SK-N-SH (cell line): ENCODE measurements at regions not wholly inside any gene's neighbourhood (a gene's known extent, or its start where the extent isn't known, plus 50 kb on each side); places are given as distances from the start of the nearest gene placed in this dataset.

Experiments
- CTCF ChIA-PET: fragments of 300-600, 350-600 bp; formaldehyde crosslinking; extraction: SDS; loops from one replicate; lab custom pipeline; 2021; lab: Yijun Ruan, JAX
- POLR2A ChIA-PET: fragments of 350-600 bp; sonication (Branson Sonifier 250); formaldehyde crosslinking; extraction: SDS; loops from one replicate; lab custom pipeline; 2020; ENCODE audit warnings: antibody characterized with exemption, inconsistent platforms; lab: Yijun Ruan, JAX
- DNase-seq: peaks from one replicate; pipeline ENCODE4 v3.0.0; 2012
- H2AFZ ChIP-seq: fragments of 200-600 bp; sonication (generic); 2 replicates; pipeline ENCODE4 v1.8.1; 2016; ENCODE audit warnings: antibody characterized with exemption, mild to moderate bottlenecking, low read depth
- H3F3A ChIP-seq: fragments of 200-600 bp; sonication (generic); replicated peaks from 2 replicates; pipeline ENCODE3; 2016; ENCODE audit warnings: antibody characterized with exemption, mild to moderate bottlenecking; ENCODE audit not compliant: insufficient read depth
- H3K27ac ChIP-seq, 2 experiments: fragments of 200-500 bp in 1 of 2; fragments of 200-600 bp in 1 of 2; sonication (Bioruptor generic) in 1 of 2; sonication (generic), shearing (Covaris generic) in 1 of 2; 2 replicates each; pipeline versions ENCODE4 v1.5.1 to v1.6.1; 2014 to 2016; ENCODE audit warnings: low read depth in 2 of 2, inconsistent platforms in 1 of 2, low read length in 1 of 2, mild to moderate bottlenecking in 1 of 2, mixed read lengths in 1 of 2
- H3K27me3 ChIP-seq: fragments of 200-600 bp; sonication (generic), shearing (Covaris generic); 2 replicates; pipeline ENCODE4 v1.6.1; 2016; ENCODE audit warnings: mixed run types; ENCODE audit not compliant: insufficient read depth
- H3K36me3 ChIP-seq, 2 experiments: fragments of 200-500 bp in 1 of 2; fragments of 200-600 bp in 1 of 2; sonication (Bioruptor generic) in 1 of 2; sonication (generic) in 1 of 2; replicated peaks in 1 of 2; 2 replicates each; pipeline versions ENCODE3 to v1.5.1; 2014 to 2016; ENCODE audit warnings: low read length in 1 of 2, mild to moderate bottlenecking in 1 of 2; ENCODE audit not compliant: insufficient read depth in 2 of 2, control insufficient read depth in 1 of 2
- H3K4me1 ChIP-seq, 2 experiments: fragments of 200-500 bp in 1 of 2; fragments of 200-600 bp in 1 of 2; sonication (Bioruptor generic) in 1 of 2; sonication (generic), shearing (Covaris generic) in 1 of 2; 2 replicates each; pipeline versions ENCODE4 v1.5.1 to v1.6.1; 2014 to 2016; ENCODE audit warnings: low read depth in 1 of 2, low read length in 1 of 2, mixed run types in 1 of 2; ENCODE audit not compliant: insufficient read depth in 2 of 2, control insufficient read depth in 1 of 2
- H3K4me2 ChIP-seq: fragments of 200-600 bp; sonication (generic), shearing (Covaris generic); 2 replicates; pipeline ENCODE4 v1.6.1; 2017; ENCODE audit warnings: mixed run types
- H3K4me3 ChIP-seq, 2 experiments: fragments of 200-500 bp in 1 of 2; fragments of 200-600 bp in 1 of 2; sonication (Bioruptor generic) in 1 of 2; sonication (generic), shearing (Covaris generic) in 1 of 2; 2 replicates each; pipeline versions ENCODE4 v1.5.1 to v1.8.1; 2014 to 2016; ENCODE audit warnings: low read depth in 2 of 2, inconsistent platforms in 1 of 2, low read length in 1 of 2, mild to moderate bottlenecking in 1 of 2, mixed read lengths in 1 of 2, moderate library complexity in 1 of 2
- H3K79me2 ChIP-seq: fragments of 200-600 bp; sonication (generic); 2 replicates; pipeline ENCODE4 v1.8.1; 2017; ENCODE audit warnings: mild to moderate bottlenecking; ENCODE audit not compliant: insufficient read depth
- H3K9ac ChIP-seq: fragments of 200-600 bp; sonication (generic); 2 replicates; pipeline ENCODE4 v1.6.1; 2017; ENCODE audit warnings: mixed run types
- H3K9me2 ChIP-seq: fragments of 200-600 bp; sonication (generic); 2 replicates; pipeline ENCODE4 v1.6.1; 2017; ENCODE audit warnings: mixed run types
- H3K9me3 ChIP-seq: fragments of 200-600 bp; sonication (generic); 2 replicates; pipeline ENCODE4 v1.6.1; 2017; ENCODE audit warnings: mixed run types, mild to moderate bottlenecking, moderate library complexity
- H4K20me1 ChIP-seq: fragments of 200-600 bp; sonication (generic); 2 replicates; pipeline ENCODE4 v1.6.1; 2017; ENCODE audit warnings: mild to moderate bottlenecking, mixed run types; ENCODE audit not compliant: insufficient read depth
- CTCF ChIP-seq: fragments of 200-600 bp; sonication (generic); IDR thresholded peaks from 2 replicates; pipeline ENCODE4 v1.6.1; 2017; ENCODE audit warnings: antibody characterized with exemption, mild to moderate bottlenecking, moderate library complexity
- EP300 ChIP-seq, 2 experiments: IDR thresholded peaks; 2 replicates each; pipeline versions ENCODE4 v1.4.0 to v1.6.1; 2012; ENCODE audit warnings: borderline replicate concordance in 1 of 2, low read depth in 1 of 2, low read length in 1 of 2
- EZH2phosphoT487 ChIP-seq: fragments of 200-600 bp; sonication (generic); IDR thresholded peaks from 2 replicates; pipeline ENCODE4 v1.6.1; 2017; ENCODE audit warnings: low read depth, mixed run types, mild to moderate bottlenecking, antibody characterized with exemption, moderate library complexity, borderline replicate concordance
- FOSL2 ChIP-seq: IDR thresholded peaks from 2 replicates; pipeline ENCODE4 v1.4.0; 2012; ENCODE audit warnings: low read depth, mild to moderate bottlenecking, moderate library complexity, borderline replicate concordance
- GATA2 ChIP-seq: sonication (generic); formaldehyde crosslinking; IDR thresholded peaks from 2 replicates; pipeline ENCODE4 v1.5.0; 2020; ENCODE audit warnings: mild to moderate bottlenecking, missing genetic modification reagents
- IRF3 ChIP-seq: fragments of 150-350 bp; IDR thresholded peaks from 2 replicates; pipeline ENCODE4 v1.6.1; 2016; ENCODE audit warnings: mild to moderate bottlenecking, low read depth, low read length
- MAX ChIP-seq: IDR thresholded peaks from 2 replicates; pipeline ENCODE4 v1.4.0; 2012; ENCODE audit warnings: low read depth
- MEF2A ChIP-seq: IDR thresholded peaks from 2 replicates; pipeline ENCODE4 v1.4.0; 2012; ENCODE audit warnings: low read depth, borderline replicate concordance
- MXI1 ChIP-seq: IDR thresholded peaks from 2 replicates; pipeline ENCODE4 v1.6.1; 2012; ENCODE audit warnings: mild to moderate bottlenecking, low read depth, low read length, improper control_type of control experiment
- POLR2AphosphoS5 ChIP-seq: IDR thresholded peaks from 2 replicates; pipeline ENCODE4 v1.6.1; 2012; ENCODE audit warnings: low read depth, low read length
- RAD21 ChIP-seq: IDR thresholded peaks from 2 replicates; pipeline ENCODE4 v1.6.1; 2012; ENCODE audit warnings: mild to moderate bottlenecking, low read length
- RCOR1 ChIP-seq: fragments of 150-350 bp; IDR thresholded peaks from 2 replicates; pipeline ENCODE4 v1.6.1; 2017; ENCODE audit warnings: antibody characterized with exemption, low read length
- RFX5 ChIP-seq: IDR thresholded peaks from 2 replicates; pipeline ENCODE4 v1.6.1; 2012; ENCODE audit warnings: mild to moderate bottlenecking, improper control_type of control experiment, low read length
- SIN3A ChIP-seq: IDR thresholded peaks from 2 replicates; pipeline ENCODE4 v1.6.1; 2012; ENCODE audit warnings: low read depth, mild to moderate bottlenecking, low read length, moderate library complexity, borderline replicate concordance
- SMC3 ChIP-seq: IDR thresholded peaks from 2 replicates; pipeline ENCODE4 v1.6.1; 2012; ENCODE audit warnings: low read depth, low read length, improper control_type of control experiment
- TCF12 ChIP-seq: IDR thresholded peaks from 2 replicates; pipeline ENCODE4 v1.4.0; 2012
- USF1 ChIP-seq: IDR thresholded peaks from 2 replicates; pipeline ENCODE4 v1.4.0; 2012; ENCODE audit warnings: low read depth, borderline replicate concordance
- USF2 ChIP-seq: fragments of 150-350 bp; IDR thresholded peaks from 2 replicates; pipeline ENCODE4 v1.6.1; 2017; ENCODE audit warnings: antibody characterized with exemption, low read length, low read depth, borderline replicate concordance
- YY1 ChIP-seq: IDR thresholded peaks from 2 replicates; pipeline ENCODE4 v1.4.0; 2012; ENCODE audit warnings: low read depth, mild to moderate bottlenecking
- ZBTB33 ChIP-seq: IDR thresholded peaks from 2 replicates; pipeline ENCODE4 v1.4.0; 2012; ENCODE audit warnings: low read depth, borderline replicate concordance
- WGBS: methylation state at CpG from one replicate; pipeline ENCODE4 v1.1.6; 2017; ENCODE audit warnings: low lambda C conversion rate; 5-methylcytosine and 5-hydroxymethylcytosine counted together

GRCh38 chr10:63021225-63021624 is 111.9 kb upstream of the NRBF2 start:
- H3K27ac ChIP-seq = no peak overlapping the region
- DNase-seq = no peak
- no peak overlapping the region for H3K9ac ChIP-seq
- 75% methylated on average over 1 of the region's 1 CpG for WGBS
- H3K4me2 ChIP-seq = no peak overlapping the region
- H2AFZ ChIP-seq = no peak overlapping the region
- H3K79me2 ChIP-seq = no peaks in the 10 kb centered on the region
- no peaks in the 10 kb centered on the region; the same call in 1 of the 2 replicates for H3K9me2 ChIP-seq
- POLR2A ChIA-PET = no interaction called here
- no peak overlapping the region for H3K4me3 ChIP-seq
- no peaks in the 10 kb centered on the region for H3F3A ChIP-seq
- no peaks in the 10 kb centered on the region for H3K4me1 ChIP-seq
- H3K36me3 ChIP-seq = no peaks in the 10 kb centered on the region
- H3K27me3 ChIP-seq = no peaks in the 10 kb centered on the region
- no peaks in the 10 kb centered on the region for H4K20me1 ChIP-seq
- TF ChIP-seq USF2 (no peak), SMC3 (no peak), RAD21 (no peak), ZBTB33 (no peak), POLR2AphosphoS5 (no peak), MEF2A (no peak), MXI1 (no peak)
- TF ChIP-seq, all 33 proteins: peak for 0
- CTCF ChIA-PET = interaction anchor here (1.0 to 1.8 kb wide), 3 partner anchors 17 to 583 kb away, joined by 3 to 5 read pairs (median 3); no protein-coding TSS in a partner anchor
- no peaks in the 10 kb centered on the region for H3K9me3 ChIP-seq

GRCh38 chr10:63013755-63014154 is 119.4 kb upstream of the NRBF2 start:
- no peaks in the 10 kb centered on the region for H3K4me1 ChIP-seq
- H3K27ac ChIP-seq = no peak overlapping the region
- no peak overlapping the region for H3K4me2 ChIP-seq
- no peak overlapping the region for H2AFZ ChIP-seq
- H3K79me2 ChIP-seq = no peaks in the 10 kb centered on the region
- 52% methylated on average over 1 of the region's 1 CpG for WGBS
- H3F3A ChIP-seq = no peaks in the 10 kb centered on the region
- CTCF ChIA-PET = no interaction called here
- no peaks in the 10 kb centered on the region for H3K27me3 ChIP-seq
- no peaks in the 10 kb centered on the region for H3K36me3 ChIP-seq
- no peaks in the 10 kb centered on the region; the same call in 1 of the 2 replicates for H3K9me2 ChIP-seq
- no peak overlapping the region for H3K9ac ChIP-seq
- H4K20me1 ChIP-seq = no peaks in the 10 kb centered on the region
- DNase-seq = no peak
- POLR2A ChIA-PET = no interaction called here
- H3K4me3 ChIP-seq = no peak overlapping the region
- no peaks in the 10 kb centered on the region for H3K9me3 ChIP-seq
- no peak for TF ChIP-seq USF2
- no peak for TF ChIP-seq YY1
- TF ChIP-seq CTCF = no peak
- TF ChIP-seq USF1 = no peak
- TF ChIP-seq FOSL2 = no peak
- no peak for TF ChIP-seq MAX
- TF ChIP-seq EZH2phosphoT487 = no peak
- TF ChIP-seq SMC3 = no peak
- TF ChIP-seq POLR2AphosphoS5 = no peak
- no peak for TF ChIP-seq SIN3A
- TF ChIP-seq TCF12 = no peak
- TF ChIP-seq RFX5 = no peak
- TF ChIP-seq IRF3 = no peak
- TF ChIP-seq RCOR1 = no peak
- no peak for TF ChIP-seq EP300 (IDR thresholded peaks at IDR 0.05; ENCODE audit: borderline replicate concordance in 1 of 2, low read depth in 1 of 2, low read length in 1 of 2)
- no peak for TF ChIP-seq GATA2 (CRISPR knock-in tag)
